ENCODE measurements at regions not wholly inside any gene's neighbourhood (a gene's known extent, or its start where the extent isn't known, plus 50 kb on each side); places are given as distances from the start of the nearest gene placed in this dataset.

- TF ChIP-seq CTCF (conservative IDR thresholded peaks at IDR 0.05; ENCODE audit: low read depth, low read length), result no peak
- no peak for TF ChIP-seq EZH2 (IDR thresholded peaks at IDR 0.05; ENCODE audit: low read length, unreplicated experiment)
- TF ChIP-seq EZH2phosphoT487 (IDR thresholded peaks at IDR 0.05; ENCODE audit: borderline replicate concordance, low read length), result no peak
These were observed 278.8 kb upstream of the SORCS1 start for GRCh38 chr10:107443326-107443725.
